Epithelial cell of esophagus (primary cell): ENCODE measurements at regions not wholly inside any gene's neighbourhood (a gene's known extent, or its start where the extent isn't known, plus 50 kb on each side); places are given as distances from the start of the nearest gene placed in this dataset.

Experiments
- DNase-seq: peaks from one replicate; pipeline ENCODE4 v3.0.0; 2010; ENCODE audit warnings: low read depth
- H3K4me3 ChIP-seq: 2 replicates; pipeline ENCODE4 v1.5.1; 2011; ENCODE audit warnings: mild to moderate bottlenecking, low read length, control low read depth
- TF ChIP-seq, protein P1 (sequence below): IDR thresholded peaks from 2 replicates; pipeline ENCODE4 v1.5.1; 2011; ENCODE audit warnings: low read depth, mild to moderate bottlenecking, low read length, control low read depth, inconsistent platforms; ENCODE audit not compliant: insufficient read depth; ENCODE audit errors: missing control alignments

DNA sequence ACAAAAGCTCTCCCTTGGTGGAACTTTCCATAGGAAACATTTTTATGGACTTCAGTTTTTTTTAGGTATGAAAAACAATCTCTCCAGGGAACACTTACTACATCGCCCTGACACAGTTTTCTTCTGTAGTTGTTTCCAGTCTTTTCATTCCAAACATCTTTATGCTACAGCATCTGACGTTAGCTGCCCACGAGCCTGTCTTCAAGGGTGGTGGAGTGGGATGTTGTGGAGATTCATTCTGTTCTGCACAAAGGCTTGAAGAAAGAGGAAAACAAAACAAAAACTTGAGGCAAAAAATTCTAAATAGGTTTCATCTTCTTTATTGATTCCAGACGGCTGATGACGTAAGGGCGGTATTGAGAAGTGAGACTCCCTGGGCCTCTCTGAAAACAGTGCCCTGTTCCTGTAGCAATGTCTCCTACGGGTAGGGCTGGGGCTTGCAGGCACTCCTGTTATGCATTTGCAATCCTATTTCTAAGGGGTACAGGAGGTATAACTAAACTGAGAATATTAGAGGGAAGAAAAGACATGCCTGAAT, 375.0 kb downstream of the RNF144A start:
- DNase-seq, result no peak
- TF ChIP-seq, protein P1, sequence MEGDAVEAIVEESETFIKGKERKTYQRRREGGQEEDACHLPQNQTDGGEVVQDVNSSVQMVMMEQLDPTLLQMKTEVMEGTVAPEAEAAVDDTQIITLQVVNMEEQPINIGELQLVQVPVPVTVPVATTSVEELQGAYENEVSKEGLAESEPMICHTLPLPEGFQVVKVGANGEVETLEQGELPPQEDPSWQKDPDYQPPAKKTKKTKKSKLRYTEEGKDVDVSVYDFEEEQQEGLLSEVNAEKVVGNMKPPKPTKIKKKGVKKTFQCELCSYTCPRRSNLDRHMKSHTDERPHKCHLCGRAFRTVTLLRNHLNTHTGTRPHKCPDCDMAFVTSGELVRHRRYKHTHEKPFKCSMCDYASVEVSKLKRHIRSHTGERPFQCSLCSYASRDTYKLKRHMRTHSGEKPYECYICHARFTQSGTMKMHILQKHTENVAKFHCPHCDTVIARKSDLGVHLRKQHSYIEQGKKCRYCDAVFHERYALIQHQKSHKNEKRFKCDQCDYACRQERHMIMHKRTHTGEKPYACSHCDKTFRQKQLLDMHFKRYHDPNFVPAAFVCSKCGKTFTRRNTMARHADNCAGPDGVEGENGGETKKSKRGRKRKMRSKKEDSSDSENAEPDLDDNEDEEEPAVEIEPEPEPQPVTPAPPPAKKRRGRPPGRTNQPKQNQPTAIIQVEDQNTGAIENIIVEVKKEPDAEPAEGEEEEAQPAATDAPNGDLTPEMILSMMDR, result no peak
- H3K4me3 ChIP-seq, result no peak overlapping the region

DNA sequence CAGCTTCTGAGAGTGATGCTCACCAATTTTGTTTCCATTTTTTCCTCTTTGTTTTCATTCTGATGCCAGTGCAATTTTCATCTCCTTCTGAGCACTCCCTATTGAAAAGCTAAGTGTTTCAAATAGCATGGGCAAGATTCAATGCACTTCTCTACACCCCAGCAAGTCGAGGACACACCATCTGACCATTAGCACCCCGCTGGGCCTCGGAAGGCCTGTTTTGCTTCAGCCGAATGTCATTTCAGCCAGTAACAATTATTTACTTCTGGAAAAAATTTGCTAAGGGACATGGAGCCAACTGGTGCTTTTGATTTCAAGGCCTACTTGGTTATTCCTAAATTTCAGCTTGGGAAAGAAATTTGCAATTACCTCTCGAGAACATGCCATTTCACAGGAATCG, 392.4 kb downstream of the RNF144A start:
- no peak for DNase-seq
- TF ChIP-seq, protein P1, result no peak
- H3K4me3 ChIP-seq, result no peak overlapping the region

DNA sequence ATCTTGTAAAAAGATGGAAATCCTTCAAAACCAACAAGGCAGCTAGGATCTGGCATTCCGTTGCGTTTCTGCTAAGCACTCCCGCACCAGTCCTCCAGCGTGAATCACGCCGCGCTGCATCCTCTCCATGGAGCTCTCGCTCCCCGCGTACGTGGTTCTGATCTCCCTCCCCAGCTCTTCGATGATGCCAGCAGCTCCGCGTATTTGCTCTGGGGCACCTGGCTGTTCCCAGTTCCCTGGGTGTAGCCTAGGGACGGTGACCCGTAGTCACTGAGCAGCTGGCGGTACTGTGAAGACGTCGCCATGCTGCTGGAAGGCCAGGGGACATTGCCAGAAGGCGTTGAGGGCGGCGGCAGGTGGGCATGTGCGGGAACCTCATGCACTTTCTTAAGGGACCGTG, 407.5 kb downstream of the RNF144A start:
- no peak for DNase-seq
- TF ChIP-seq, protein P1, result no peak
- H3K4me3 ChIP-seq, result no peak overlapping the region

DNA sequence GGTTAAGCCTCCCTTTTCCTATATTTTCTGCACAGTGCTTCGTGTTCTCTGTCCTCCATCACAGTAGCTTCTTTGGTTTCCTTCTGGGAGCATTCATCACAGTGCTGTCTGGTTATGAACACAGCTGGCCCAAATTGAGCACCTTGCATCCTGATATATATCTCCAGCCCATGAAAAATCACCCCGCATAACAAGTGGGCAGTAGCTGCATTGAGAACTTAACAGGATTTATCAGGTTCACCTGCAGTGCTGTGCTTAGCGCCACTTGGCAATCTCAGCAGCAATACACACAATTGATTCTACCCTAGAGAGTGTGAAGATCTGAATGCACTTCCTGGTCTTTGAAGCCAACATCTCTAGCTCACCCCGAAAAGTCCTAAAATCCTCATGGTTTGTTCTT, 408.0 kb downstream of the RNF144A start:
- no peak overlapping the region for H3K4me3 ChIP-seq
- TF ChIP-seq, protein P1, result no peak
- DNase-seq, result no peak

DNA sequence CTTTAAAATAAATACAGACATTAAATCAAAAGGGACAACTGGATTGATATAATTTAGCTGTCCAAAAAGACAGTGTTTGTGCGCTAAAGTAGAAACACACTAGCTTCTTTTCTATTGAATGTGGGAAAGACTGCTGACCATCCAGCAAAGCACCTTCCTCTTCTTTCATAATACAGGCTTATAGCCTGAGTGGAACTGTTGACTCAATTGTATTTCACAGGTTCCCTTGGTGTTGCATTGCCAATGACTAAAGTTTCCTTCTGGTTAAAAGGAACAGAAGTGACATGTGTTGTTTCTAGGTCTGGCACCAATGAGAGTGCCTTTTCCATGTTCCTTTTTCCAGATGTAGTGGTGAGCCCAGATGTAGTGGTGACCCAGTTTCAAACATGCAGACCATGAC, 412.3 kb downstream of the RNF144A start:
- TF ChIP-seq, protein P1, result no peak
- no peak overlapping the region for H3K4me3 ChIP-seq
- DNase-seq, result no peak

DNA sequence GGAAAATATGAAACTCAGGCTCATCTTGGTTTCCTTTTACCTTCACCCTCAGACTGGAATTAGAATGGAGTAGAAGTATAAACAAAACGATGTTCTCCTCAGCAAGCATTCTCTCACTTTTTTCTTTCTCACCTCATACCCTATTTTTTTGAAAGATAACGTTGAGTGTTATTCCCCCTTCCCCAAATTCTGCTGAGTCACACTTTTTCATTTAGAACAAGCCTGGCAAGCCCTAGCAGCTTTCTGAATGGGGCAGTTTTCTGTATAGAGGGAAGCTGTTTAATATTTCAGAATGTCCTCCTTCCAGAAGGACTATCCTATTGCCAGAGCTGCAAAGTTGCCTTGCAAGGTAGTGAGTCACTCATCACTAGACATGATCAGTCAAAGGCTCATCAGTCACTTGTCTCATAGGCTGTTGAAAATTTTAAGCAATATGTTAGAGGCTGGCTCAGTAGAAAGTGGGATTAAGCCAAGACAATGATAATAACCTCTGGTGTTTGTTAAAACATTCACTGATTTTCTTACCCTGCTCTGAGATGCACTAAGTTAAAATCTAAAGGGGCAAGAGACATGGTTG, 416.1 kb downstream of the RNF144A start:
- DNase-seq, result peak; percentile 3
- H3K4me3 ChIP-seq, result no peak overlapping the region
- TF ChIP-seq, protein P1, result no peak

DNA sequence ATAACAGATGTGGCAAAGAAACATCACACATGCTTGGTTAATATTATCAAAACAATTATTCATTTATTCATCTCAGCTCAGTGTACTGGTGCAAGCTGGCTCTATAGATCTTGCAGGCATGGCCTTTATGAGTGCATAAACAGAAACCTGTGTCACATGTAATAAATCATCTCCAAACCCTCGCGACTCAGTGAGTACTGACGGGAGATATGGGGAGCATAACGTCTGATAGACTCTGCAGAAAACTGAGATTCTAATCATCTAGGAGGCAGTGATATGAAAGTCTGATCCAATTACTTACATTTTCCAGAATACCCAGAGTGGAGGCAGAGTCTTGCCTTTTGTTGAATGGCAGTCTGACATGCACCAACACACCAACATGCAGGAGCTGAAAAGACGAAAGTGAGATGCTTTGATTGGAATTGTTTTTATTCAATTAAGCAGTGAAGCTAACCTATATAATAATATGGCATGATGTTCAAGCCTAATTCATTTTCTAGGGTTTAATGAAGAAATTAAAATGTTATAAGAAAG, 416.8 kb downstream of the RNF144A start:
- DNase-seq, result no peak
- H3K4me3 ChIP-seq, result no peak overlapping the region
- TF ChIP-seq, protein P1, result no peak
